ENCODE measurements at regions not wholly inside any gene's neighbourhood (a gene's known extent, or its start where the extent isn't known, plus 50 kb on each side); places are given as distances from the start of the nearest gene placed in this dataset.

DNA sequence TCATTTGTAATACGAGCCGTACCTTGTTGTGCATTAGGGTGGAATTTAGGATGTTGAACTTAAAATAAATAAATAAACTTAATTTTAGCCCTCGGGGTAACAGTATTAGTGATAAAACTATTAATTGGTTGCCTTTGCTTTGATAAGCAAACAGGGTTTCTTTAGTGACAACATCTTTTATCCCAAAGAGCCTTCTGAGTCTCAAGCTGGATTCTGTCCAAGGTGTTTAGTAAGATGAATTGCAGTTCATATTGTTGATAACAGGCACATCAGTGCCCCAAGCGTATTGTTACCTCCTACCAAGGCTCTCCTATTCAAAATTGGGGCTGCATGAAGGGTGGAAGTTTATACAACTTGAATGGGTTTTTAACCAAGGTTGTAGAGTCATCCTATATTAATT lies 144.4 kb upstream of the CELF2 start:
- Histone ChIP-seq H3K27me3 (ENCODE audit: insufficient read depth, low read depth) (no peaks in the 10 kb centered on the region), H3K27ac (no peak overlapping the region), H3K4me3 (no peak overlapping the region), H2AFZ (no peak overlapping the region), H3K4me2 (no peak overlapping the region), H3K79me2 (ENCODE audit: low read depth) (no peaks in the 10 kb centered on the region), H3K9me3 (ENCODE audit: insufficient read depth, low read depth) (no peaks in the 10 kb centered on the region), H3K4me1 (replicated peaks; ENCODE audit: insufficient read depth) (no peaks in the 10 kb centered on the region), H3F3A (ENCODE audit: insufficient read depth, low read depth) (no peaks in the 10 kb centered on the region), H3K36me3 (ENCODE audit: low read depth) (no peaks in the 10 kb centered on the region), H4K20me1 (ENCODE audit: insufficient read depth) (no peaks in the 10 kb centered on the region), H3K9me2 (ENCODE audit: insufficient read depth) (no peaks in the 10 kb centered on the region)
- no peak for TF ChIP-seq EZH2 (IDR thresholded peaks at IDR 0.05; ENCODE audit: low read depth)
- BruUV-seq (replicated peaks), result no TSS peak
- POLR2A ChIA-PET (ENCODE audit: unreplicated experiment), result no interaction called here
- CTCF ChIA-PET, result no interaction called here
- intact Hi-C loops (cut with micrococcal nuclease; ENCODE audit: unreplicated experiment), result no loop called here
- DNase-seq, result no peak

GRCh38 chr10:10873915-10874314 lies 143.8 kb upstream of the CELF2 start:
- H4K20me1 ChIP-seq (ENCODE audit: insufficient read depth), result no peaks in the 10 kb centered on the region
- H3K4me2 ChIP-seq, result no peak overlapping the region
- no peaks in the 10 kb centered on the region for H3K4me1 ChIP-seq (replicated peaks; ENCODE audit: insufficient read depth)
- TF ChIP-seq EZH2 (IDR thresholded peaks at IDR 0.05; ENCODE audit: low read depth) (no peak), CTCF (conservative IDR thresholded peaks at IDR 0.05) (no peak)
- no TSS peak for BruUV-seq (replicated peaks)
- no peaks in the 10 kb centered on the region for H3K9me2 ChIP-seq (ENCODE audit: insufficient read depth)
- DNase-seq, result no peak
- no peak overlapping the region for H2AFZ ChIP-seq
- H3K27me3 ChIP-seq (ENCODE audit: insufficient read depth, low read depth), result no peaks in the 10 kb centered on the region
- POLR2A ChIA-PET (ENCODE audit: unreplicated experiment), result no interaction called here
- H3K36me3 ChIP-seq (ENCODE audit: low read depth), result no peaks in the 10 kb centered on the region
- H3F3A ChIP-seq (ENCODE audit: insufficient read depth, low read depth), result no peaks in the 10 kb centered on the region
- H3K27ac ChIP-seq, result no peak overlapping the region
- no peaks in the 10 kb centered on the region for H3K9me3 ChIP-seq (ENCODE audit: insufficient read depth, low read depth)
- H3K4me3 ChIP-seq, result no peak overlapping the region
- H3K79me2 ChIP-seq (ENCODE audit: low read depth), result no peaks in the 10 kb centered on the region
- intact Hi-C loops (cut with micrococcal nuclease; ENCODE audit: unreplicated experiment), result no loop called here
- CTCF ChIA-PET, result no interaction called here

- DNase-seq, result no peak
- ChIA-PET CTCF (no interaction called here), POLR2A (ENCODE audit: unreplicated experiment) (no interaction called here)
- no peak overlapping the region for H3K27ac ChIP-seq
- no peaks in the 10 kb centered on the region for H3K9me2 ChIP-seq (ENCODE audit: insufficient read depth)
- no peak overlapping the region for H2AFZ ChIP-seq
- H3K4me1 ChIP-seq (replicated peaks; ENCODE audit: insufficient read depth), result no peaks in the 10 kb centered on the region
- no peaks in the 10 kb centered on the region for H3K79me2 ChIP-seq (ENCODE audit: low read depth)
- no peaks in the 10 kb centered on the region for H4K20me1 ChIP-seq (ENCODE audit: insufficient read depth)
- no peak for TF ChIP-seq CTCF (conservative IDR thresholded peaks at IDR 0.05)
- TF ChIP-seq EZH2 (IDR thresholded peaks at IDR 0.05; ENCODE audit: low read depth), result no peak
- H3K4me2 ChIP-seq, result no peak overlapping the region
- H3F3A ChIP-seq (ENCODE audit: insufficient read depth, low read depth), result no peaks in the 10 kb centered on the region
- H3K9me3 ChIP-seq (ENCODE audit: insufficient read depth, low read depth), result no peaks in the 10 kb centered on the region
- H3K4me3 ChIP-seq, result no peak overlapping the region
- no peaks in the 10 kb centered on the region for H3K36me3 ChIP-seq (ENCODE audit: low read depth)
- no peaks in the 10 kb centered on the region for H3K27me3 ChIP-seq (ENCODE audit: insufficient read depth, low read depth)
- intact Hi-C loops (cut with micrococcal nuclease; ENCODE audit: unreplicated experiment), result no loop called here
- BruUV-seq (replicated peaks), result no TSS peak
Measured at GRCh38 chr10:10878963-10879362, 138.7 kb upstream of the CELF2 start.

DNA sequence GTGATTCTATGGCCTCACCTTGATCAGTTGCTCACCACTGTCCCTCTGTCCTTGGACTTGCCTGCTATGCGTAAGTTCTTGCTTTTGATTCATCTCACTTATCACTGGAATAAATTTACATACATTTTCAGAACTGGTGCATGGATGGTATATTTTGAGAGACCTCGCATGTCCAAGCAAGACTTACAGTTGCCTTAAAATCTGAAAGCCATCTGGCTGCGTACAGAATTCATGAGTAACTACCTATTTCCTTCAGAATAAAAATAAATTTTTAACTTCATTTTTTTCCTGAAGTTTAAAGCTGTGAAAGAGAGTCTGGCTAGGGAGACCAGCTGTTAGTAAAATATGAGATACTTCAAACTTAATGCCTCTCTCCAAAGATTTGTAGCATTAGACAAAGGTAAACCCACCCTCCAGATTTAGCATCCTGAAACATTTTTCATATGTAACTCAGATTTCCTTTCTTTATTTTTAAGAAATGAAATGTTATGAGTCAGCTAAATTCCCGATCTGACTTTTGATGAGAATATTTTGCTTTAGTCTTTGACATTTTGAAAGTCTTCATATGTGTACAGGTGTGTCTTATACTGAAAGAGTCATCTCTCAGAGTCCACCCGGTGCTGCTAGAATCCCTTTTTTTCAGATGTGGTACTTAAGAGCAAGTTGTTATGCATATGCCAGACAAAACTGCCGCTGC lies 136.4 kb upstream of the CELF2 start:
- Histone ChIP-seq H3K27ac (no peak overlapping the region), H3K9me3 (ENCODE audit: insufficient read depth, low read depth) (no peaks in the 10 kb centered on the region), H3K79me2 (ENCODE audit: low read depth) (no peaks in the 10 kb centered on the region), H3K36me3 (ENCODE audit: low read depth) (no peaks in the 10 kb centered on the region), H2AFZ (no peak overlapping the region), H3K27me3 (ENCODE audit: insufficient read depth, low read depth) (no peaks in the 10 kb centered on the region), H3K4me1 (replicated peaks; ENCODE audit: insufficient read depth) (no peaks in the 10 kb centered on the region), H4K20me1 (ENCODE audit: insufficient read depth) (no peaks in the 10 kb centered on the region), H3K9me2 (ENCODE audit: insufficient read depth) (no peaks in the 10 kb centered on the region), H3K4me2 (no peak overlapping the region), H3F3A (ENCODE audit: insufficient read depth, low read depth) (no peaks in the 10 kb centered on the region), H3K4me3 (no peak overlapping the region)
- ChIA-PET CTCF (no interaction called here), POLR2A (ENCODE audit: unreplicated experiment) (no interaction called here)
- no peak for DNase-seq
- TF ChIP-seq EZH2 (IDR thresholded peaks at IDR 0.05; ENCODE audit: low read depth) (no peak), CTCF (conservative IDR thresholded peaks at IDR 0.05) (no peak)
- BruUV-seq (replicated peaks), result no TSS peak
- intact Hi-C loops (cut with micrococcal nuclease; ENCODE audit: unreplicated experiment), result no loop called here
